ENCODE measurements at regions not wholly inside any gene's neighbourhood (a gene's known extent, or its start where the extent isn't known, plus 50 kb on each side); places are given as distances from the start of the nearest gene placed in this dataset.

DNA sequence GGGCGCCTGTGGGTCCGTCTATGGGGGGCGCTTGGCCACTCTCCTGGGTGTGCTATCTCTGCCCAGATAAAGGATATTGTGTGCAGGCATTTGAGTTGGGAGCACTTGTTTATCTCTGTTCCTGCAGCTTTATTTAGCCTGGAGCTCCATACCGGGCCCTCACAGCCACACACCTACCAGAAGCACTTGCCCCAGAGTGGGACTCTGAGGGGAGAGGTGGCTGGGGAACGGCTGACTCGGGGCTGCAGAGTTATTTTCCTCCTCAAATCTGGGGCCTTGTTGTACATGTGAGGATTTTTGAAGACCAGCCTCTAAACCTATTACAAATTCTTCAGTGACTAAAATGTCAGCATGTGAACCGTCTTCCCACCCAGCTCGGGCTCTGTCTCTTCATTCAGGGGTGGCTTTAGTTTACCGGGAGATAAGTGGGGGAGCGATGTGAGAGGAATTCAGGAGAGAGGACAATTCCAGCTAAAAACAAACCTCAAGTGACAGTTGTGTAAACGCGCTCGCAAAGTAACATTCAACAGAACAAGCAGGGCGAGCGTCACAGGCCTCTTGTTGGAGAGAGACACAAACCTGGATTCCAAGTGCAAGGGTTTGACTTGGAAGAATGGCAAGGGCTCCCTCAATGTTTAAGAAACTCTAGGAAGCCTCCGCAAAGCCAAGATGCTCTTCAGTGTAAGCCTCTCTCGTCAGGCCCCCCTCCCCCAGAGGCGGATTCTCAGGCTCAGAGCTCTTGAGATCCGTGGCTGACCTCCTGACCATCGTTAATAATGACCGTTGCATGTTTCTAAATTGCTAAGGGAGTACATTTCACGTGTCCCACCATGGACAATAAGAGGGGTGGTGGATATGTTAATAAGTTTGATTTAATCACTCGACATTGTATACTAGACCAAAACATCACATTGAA, 548.9 kb downstream of the QKI start:
- DNase-seq, result no peak

DNA sequence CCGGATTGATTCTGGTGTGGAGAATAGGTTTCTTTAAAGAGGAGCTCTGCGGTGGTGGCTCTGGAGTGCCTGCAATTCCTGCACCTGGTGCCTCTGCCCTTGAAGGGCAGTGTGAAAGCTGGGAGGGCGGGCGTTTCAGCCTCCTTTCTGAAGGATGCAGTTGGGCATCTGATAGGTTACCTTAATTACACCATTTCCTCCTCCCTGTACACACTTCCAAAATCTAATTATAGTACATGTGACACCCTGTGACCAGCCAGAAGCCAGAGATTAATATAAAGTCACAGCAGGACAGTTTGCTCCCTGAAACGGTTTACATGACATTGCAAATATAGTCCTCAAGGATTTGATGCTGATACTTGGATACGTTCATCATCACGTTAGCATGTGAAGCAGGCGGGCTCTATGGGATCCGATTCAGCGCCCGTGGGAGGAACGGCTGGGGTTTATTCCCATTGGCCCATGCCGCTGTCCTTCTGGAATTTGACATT, 548.2 kb downstream of the QKI start:
- no peak for DNase-seq

- no peak for DNase-seq
Observed at GRCh38 chr6:163960128-163960527, 545.6 kb downstream of the QKI start.

DNA sequence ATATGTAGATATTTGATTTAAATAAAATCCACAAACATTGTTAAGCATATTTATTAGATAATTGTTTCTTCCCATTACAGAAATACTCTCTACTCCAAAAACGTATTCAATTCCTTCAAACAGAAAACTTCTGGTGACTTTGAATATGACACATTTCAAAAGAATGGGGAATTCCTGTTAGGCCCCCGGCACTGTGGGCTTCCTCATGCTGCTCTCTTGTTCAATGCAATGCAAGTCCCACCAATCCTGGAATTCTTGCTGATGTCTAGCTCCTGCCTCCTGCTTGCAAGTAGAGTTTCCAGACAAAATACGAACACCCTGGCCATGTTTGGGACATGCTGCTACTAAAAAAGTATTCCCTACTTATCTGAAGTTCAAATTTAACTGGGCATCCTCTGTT, 544.1 kb downstream of the QKI start:
- DNase-seq, result no peak

DNA sequence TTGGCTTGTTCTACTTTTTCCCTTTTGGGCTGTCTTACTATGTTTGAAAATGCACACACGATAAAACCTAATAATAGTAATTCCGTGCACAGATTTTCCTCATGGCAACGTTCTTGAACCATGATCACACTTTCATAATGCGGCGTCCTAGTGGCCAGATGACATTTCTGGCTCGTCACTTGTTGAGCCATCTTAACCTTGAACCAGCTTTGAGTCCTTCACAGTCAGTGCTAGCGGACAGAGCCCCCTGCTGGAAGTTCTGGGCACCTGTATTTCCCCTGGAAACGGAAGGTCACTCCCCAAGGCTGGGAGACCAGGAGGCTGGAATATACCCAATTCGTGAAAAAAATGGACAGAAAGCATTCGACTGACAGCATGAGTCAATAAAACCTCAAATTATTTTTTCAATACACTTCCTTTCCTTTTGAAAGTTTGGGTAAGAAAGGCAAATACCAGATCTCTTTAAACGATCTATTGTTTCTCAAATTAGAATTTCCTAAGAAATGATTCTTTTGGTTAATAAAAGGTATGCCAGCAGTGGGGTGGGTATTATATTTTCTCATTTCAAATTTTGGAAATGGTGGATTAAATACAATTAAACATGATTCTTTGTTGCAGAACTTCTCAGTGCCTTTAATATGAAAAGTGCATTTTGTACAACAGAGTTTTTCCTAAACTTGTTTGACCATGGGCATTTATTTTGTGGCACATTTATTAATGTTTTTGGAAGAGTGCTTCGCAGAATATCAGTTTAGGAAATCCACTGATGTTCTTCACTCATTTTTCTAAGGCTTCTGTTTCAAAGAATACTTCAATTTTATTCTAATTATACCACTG, 542.3 kb downstream of the QKI start:
- DNase-seq, result peak; percentile 48

- no peak for DNase-seq
Observed at GRCh38 chr6:163955756-163956155, 541.2 kb downstream of the QKI start.

GRCh38 chr6:163955096-163955495, 540.6 kb downstream of the QKI start:
- no peak for DNase-seq

- DNase-seq, result no peak
Observed at GRCh38 chr6:163954088-163954775, 539.7 kb downstream of the QKI start.

DNA sequence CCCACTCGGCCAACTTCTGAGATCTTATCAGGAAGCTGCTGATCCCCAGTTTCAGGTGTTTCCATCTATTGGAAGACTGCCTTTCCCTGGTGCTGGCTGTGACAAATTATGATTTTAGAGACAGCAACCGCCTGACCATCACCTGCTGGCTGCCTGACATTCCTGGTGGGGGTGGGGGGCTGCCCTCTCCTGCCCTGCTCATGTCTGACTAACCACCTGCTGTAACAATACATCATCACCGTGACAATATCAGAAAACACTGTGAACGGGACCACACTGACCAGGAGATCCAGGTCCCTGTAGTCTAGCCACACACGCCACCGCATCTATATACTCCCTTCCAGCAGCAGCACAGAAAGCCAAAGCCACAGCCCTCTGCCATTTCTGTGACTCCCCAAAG, 537.5 kb downstream of the QKI start:
- no peak for DNase-seq

DNA sequence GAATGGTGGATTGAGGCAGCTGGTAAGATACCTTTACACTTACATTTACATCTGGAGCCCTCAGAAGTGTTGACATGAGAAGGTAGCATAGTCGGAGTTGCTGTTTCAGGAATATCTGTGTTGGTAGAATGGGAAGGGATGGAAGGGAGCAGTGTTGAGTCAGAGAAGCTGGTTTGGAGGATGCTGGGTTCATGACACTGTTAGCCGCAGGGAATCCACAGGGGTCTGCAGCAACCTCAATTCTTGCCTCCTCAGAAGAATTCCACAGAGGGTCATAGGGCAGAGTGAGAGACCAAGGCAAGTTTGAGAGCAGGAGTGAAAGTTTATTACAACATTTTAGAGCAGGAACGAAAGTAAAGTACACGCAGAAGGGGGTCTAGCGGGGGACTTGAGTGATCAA, 536.8 kb downstream of the QKI start:
- no peak for DNase-seq

DNA sequence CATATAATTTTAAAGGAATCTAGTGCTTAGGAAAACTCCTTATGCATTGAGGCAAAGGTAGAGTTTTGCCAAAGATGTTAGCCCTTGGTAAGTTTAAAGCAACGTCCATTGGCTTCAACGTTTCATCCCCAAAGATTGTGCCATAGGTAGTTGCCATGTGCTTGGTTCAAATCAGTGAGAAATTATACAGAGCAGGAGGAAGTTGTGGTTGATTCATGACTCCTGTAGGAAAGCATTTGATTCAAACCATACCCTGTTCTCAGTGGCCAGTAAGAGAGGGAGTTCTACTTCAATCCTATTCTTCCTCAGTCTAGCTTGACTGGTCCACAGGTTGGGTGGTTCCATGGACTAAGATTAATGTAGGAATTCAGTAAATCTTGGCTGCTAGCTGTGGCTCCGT, 535.6 kb downstream of the QKI start:
- no peak for DNase-seq

DNA sequence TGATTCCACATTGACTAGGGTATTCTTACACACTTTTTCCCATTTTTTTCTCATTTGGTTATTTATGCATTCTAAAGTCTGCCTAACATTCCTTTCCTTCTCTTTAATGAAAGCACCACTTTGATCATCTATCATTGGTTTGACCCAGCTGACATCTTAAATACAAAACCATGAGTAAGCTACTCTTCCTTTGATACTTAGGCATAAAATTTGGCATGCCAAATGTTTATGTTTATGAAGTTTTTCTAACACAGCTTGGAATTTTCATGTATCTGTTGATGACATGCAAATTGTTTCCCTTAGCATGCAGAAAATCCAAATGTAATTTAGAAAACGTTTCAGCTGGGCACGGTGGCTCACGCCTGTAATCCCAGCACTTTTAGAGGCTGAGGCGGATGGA, 534.9 kb downstream of the QKI start:
- no peak for DNase-seq

DNA sequence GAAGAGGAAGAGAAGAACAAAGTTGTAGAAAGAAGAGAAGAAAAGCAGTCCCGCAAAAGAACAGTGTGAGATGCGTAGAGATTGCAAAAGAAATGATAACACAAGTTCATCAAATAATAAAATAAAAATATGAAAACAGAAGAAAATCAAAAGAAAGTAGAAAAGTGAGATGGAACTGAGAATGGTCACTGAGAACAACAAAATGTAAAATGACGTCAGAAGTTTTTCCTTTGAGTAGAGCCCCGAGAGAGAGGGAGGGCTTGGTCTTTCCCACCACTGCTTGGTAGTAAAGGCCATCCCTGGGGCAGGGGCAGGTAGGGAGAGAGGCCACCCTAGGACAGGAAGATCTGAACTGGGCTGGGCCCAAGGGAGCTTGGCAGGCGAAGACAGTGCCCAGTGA, 533.7 kb downstream of the QKI start:
- no peak for DNase-seq

GRCh38 chr6:163947276-163947675, 532.8 kb downstream of the QKI start:
- DNase-seq, result no peak

GRCh38 chr6:163946437-163946836, 531.9 kb downstream of the QKI start:
- no peak for DNase-seq

DNA sequence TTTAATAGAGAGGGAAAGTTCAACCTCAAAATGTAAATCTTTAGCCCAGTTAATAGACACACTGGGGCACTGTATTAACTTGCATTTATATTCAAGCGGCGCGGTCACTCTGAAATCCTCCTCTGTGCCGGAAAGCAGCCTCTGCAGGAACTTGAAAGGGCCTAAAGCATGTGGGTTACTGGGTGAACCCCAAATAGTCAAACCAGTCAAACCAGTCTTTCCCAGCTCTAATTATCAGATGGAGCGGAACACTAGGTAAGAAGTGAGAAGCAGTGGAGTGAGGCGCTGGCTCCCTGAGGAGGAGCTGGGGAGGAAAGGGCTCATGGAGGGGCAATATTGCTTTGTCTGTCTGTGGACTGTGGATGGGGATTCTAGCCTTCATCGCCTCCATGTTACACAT, 531.3 kb downstream of the QKI start:
- no peak for DNase-seq

GRCh38 chr6:163944897-163945296, 530.4 kb downstream of the QKI start:
- no peak for DNase-seq

DNA sequence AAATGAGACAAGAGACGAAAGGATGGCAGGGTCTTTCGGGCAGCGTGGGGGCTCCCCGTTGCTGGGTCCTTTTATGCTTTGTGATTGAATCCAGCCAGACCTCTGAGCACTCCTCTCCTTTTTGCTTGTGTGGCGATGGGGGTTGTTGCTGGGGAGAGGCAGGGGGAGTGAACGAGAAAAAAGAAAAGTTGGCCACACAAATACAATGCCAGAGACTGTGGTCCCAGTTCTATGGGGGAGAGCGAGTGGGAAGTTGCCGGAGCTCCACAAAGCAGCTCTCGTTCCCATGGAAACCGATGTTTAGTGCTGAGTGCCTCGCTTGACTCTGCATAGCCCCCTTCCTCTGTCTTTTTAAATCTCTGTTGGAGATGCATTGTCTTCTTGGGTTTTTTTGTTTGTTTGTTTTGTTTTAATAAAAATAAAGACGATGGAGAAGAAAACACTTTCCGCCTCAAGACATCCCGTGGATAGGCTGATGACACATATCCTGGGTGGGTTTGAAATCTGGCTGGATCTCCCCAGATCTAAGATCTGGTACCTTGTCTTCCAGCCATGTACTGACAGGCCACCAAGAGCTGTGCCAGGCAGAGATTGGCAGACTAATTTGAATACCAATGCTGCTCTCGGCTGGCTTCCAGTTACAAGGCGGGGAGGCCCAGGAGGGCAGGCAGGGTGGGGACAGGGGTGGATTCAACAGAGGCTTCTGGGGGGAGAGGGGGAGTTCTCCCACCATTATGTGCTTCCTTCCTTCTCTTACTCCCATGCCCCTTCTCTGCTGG, 529.3 kb downstream of the QKI start:
- no peak for DNase-seq

DNA sequence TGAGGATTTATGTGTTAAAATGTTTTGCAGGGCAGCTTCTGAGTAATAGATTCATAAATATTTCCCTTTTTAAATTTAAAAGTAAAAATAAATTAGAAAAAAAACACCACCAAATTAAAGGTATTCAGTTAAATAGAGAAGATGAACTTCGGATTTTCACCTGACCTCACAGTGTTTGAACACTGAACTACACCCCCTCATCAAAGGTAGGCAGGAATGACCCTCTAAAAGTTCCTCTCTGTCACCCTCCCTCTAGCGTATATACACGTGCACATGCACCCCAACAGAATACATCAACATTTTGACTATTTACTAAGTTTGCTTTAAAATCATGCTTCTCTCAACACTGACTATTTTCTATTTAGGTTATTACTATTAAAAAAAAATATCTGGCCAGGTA, 528.3 kb downstream of the QKI start:
- DNase-seq, result no peak

DNA sequence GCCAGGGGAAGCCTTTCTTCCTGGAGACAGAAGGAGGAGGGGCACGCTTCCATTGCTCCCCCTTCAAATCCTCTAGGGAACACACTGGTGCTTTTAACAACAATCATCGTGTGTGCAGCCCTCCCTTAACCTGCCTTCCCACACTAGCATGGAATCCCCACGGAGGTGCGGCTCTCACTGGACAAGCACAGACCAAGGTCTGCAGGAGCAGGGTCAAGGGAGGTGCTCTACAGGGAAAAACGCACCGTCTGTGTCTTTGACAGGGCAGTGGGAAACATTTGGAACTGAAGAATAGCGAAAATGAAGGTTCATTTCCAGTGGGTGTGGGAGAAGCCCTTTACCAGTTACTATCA, 527.1 kb downstream of the QKI start:
- DNase-seq, result no peak

DNA sequence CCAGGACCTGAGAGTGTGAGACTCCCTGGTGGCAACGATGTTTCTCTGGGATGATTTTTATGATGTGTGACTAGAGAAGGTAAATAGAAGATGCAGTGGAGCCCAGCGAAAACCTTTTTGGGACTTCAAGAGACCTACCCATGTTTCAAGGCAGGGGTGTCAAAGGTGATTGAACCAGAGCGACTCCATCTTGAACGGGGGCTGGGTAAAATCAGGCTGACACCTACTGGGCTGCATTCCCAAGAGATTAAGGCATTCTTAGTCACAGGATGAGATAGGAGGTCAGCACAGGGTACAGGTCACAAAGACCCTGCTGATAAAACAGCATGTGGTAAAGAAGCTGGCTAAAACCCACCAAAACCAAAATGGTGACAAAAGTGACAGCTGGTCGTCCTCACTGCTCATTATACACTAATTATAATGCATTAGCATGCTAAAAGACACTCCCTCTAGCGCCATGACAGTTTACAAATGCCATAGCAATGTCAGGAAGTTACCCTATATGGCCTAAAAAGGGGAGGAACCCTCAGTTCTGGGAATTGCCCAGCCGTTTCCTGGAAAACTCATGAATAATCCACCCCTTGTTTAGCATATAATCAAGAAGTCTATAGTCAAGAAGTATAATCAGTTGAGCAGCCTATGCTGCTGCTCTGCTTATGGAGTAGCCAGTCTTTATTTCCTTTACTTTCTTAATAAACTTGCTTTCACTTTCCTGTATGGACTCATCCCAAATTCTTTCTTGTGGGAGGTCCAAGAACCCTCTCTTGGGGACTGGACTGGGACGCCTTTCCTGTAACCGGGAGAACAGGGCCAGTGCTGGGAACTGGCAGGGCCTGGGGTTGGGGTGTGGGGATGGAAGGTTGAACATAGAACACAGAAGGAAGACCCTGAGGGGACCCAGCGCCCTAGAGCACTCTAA, 526.4 kb downstream of the QKI start:
- DNase-seq, result no peak

- DNase-seq, result no peak
Observed at GRCh38 chr6:163937071-163937470, 522.6 kb downstream of the QKI start.
